B cell (primary cell): ENCODE measurements at regions not wholly inside any gene's neighbourhood (a gene's known extent, or its start where the extent isn't known, plus 50 kb on each side); places are given as distances from the start of the nearest gene placed in this dataset.

Experiments
- ATAC-seq: fragments of 200-7000 bp; cut with Tn5 transposase; one replicate; pipeline ENCODE4 v1.10.0; 2021; ENCODE audit warnings: low read depth, mild to moderate bottlenecking, moderate number of reproducible peaks, moderate library complexity
- CTCF ChIA-PET: fragments of 350-600 bp; sonication (Branson Sonifier 250); formaldehyde crosslinking; loops from one replicate; lab custom pipeline; 2021; ENCODE audit warnings: antibody characterized with exemption, inconsistent platforms; lab: Charles Lee
- POLR2A ChIA-PET: fragments of 350-600 bp; sonication (Branson Sonifier 250); formaldehyde crosslinking; loops from one replicate; lab custom pipeline; 2021; ENCODE audit warnings: antibody characterized with exemption; lab: Charles Lee
- DNase-seq: peaks from one replicate; pipeline ENCODE4 v3.0.0; 2013
- H2AFZ ChIP-seq: 2 replicates; pipeline ENCODE4 v1.6.1; 2012; ENCODE audit warnings: mild to moderate bottlenecking, low read depth, low read length; ENCODE audit not compliant: insufficient read depth, poor library complexity, severe bottlenecking
- H3K27ac ChIP-seq, 2 donors: 1 replicate in 1 of 2; 2 replicates in 1 of 2; pipeline ENCODE4 v1.5.1; 2012 to 2013; ENCODE audit warnings: low read length in 2 of 2, mild to moderate bottlenecking in 2 of 2, moderate library complexity in 1 of 2
- H3K27me3 ChIP-seq, 4 experiments: fragments of 200-600 bp in 1 of 4; sonication (generic) in 1 of 4; replicated peaks in 1 of 4; 1 replicate in 2 of 4; 2 replicates in 2 of 4; pipeline versions ENCODE4 v1.6.1 to v1.7.0; 2013 to 2016; ENCODE audit warnings: low read length in 3 of 4, mild to moderate bottlenecking in 2 of 4, mixed read lengths in 1 of 4, moderate library complexity in 1 of 4; ENCODE audit not compliant: insufficient read depth in 4 of 4, control insufficient read depth in 3 of 4; ENCODE audit errors: control extremely low read depth in 1 of 4
- H3K36me3 ChIP-seq, 2 experiments: replicated peaks in 1 of 2; 1 replicate in 1 of 2; 2 replicates in 1 of 2; pipeline versions ENCODE4 v1.6.1 to v1.7.1; 2013; ENCODE audit warnings: low read length in 1 of 2; ENCODE audit not compliant: insufficient read depth in 2 of 2, control insufficient read depth in 1 of 2; ENCODE audit errors: control extremely low read depth in 1 of 2, extremely low read depth in 1 of 2
- H3K4me1 ChIP-seq, 2 donors: fragments of 200-600 bp in 1 of 2; sonication (generic) in 1 of 2; 1 replicate in 1 of 2; 2 replicates in 1 of 2; pipeline versions ENCODE4 v1.5.1 to v1.6.1; 2013 to 2017; ENCODE audit warnings: low read length in 2 of 2; ENCODE audit not compliant: control insufficient read depth in 2 of 2, insufficient read depth in 2 of 2
- H3K4me2 ChIP-seq: replicated peaks from 2 replicates; pipeline ENCODE3; 2012; ENCODE audit warnings: mild to moderate bottlenecking, low read depth, low read length; ENCODE audit not compliant: poor library complexity, severe bottlenecking
- H3K4me3 ChIP-seq, 5 experiments: fragments of 200-600 bp in 1 of 5; sonication (generic) in 1 of 5; 1 replicate in 3 of 5; 2 replicates in 2 of 5; pipeline versions ENCODE4 v1.5.1 to v1.7.0; 2011 to 2016; ENCODE audit warnings: low read length in 4 of 5, mild to moderate bottlenecking in 4 of 5, low read depth in 2 of 5, control low read depth in 1 of 5, moderate library complexity in 1 of 5; ENCODE audit not compliant: insufficient read depth in 1 of 5; ENCODE audit errors: control extremely low read depth in 1 of 5, extremely low read depth in 1 of 5
- H3K79me2 ChIP-seq: fragments of 200-600 bp; sonication (generic); one replicate; pipeline ENCODE4 v1.6.0; 2016; ENCODE audit warnings: low read length; ENCODE audit not compliant: control insufficient read depth, insufficient read depth
- H3K9ac ChIP-seq: fragments of 200-600 bp; sonication (generic); 2 replicates; pipeline ENCODE4 v1.6.1; 2017; ENCODE audit warnings: mild to moderate bottlenecking, low read length, moderate library complexity
- H3K9me3 ChIP-seq, 3 donors: one replicate each; pipeline versions ENCODE4 v1.6.1 to v1.7.1; 2013; ENCODE audit warnings: low read length in 2 of 3; ENCODE audit not compliant: control insufficient read depth in 2 of 3, insufficient read depth in 1 of 3; ENCODE audit errors: control extremely low read depth in 1 of 3
- H4K20me1 ChIP-seq: 2 replicates; pipeline ENCODE4 v1.6.0; 2012; ENCODE audit warnings: mild to moderate bottlenecking, low read length; ENCODE audit not compliant: insufficient read depth, control insufficient read depth, poor library complexity, severe bottlenecking
- H3K27ac Mint-ChIP-seq: one replicate; pipeline ENCODE4 v1.8.0; 2021; ENCODE audit warnings: mixed read lengths
- H3K27me3 Mint-ChIP-seq: one replicate; pipeline ENCODE4 v1.8.0; 2021; ENCODE audit warnings: mixed read lengths
- H3K4me1 Mint-ChIP-seq: one replicate; pipeline ENCODE4 v1.8.0; 2021; ENCODE audit warnings: mixed read lengths
- H3K4me3 Mint-ChIP-seq: one replicate; pipeline ENCODE4 v1.8.0; 2021; ENCODE audit warnings: mixed read lengths
- H3K9me3 Mint-ChIP-seq: one replicate; pipeline ENCODE4 v1.8.0; 2022; ENCODE audit warnings: mixed read lengths; ENCODE audit not compliant: insufficient read depth
- CTCF ChIP-seq: fragments of 200-600 bp; IDR thresholded peaks from one replicate; pipeline ENCODE4 v1.8.0; 2022; ENCODE audit warnings: antibody characterized with exemption, mild to moderate bottlenecking
- EZH2 ChIP-seq: IDR thresholded peaks from 2 replicates; pipeline ENCODE4 v1.6.1; 2012; ENCODE audit warnings: borderline replicate concordance, low read depth, mild to moderate bottlenecking, moderate library complexity, low read length; ENCODE audit not compliant: insufficient read depth, poor library complexity, severe bottlenecking
- WGBS: methylation state at CpG from one replicate; pipeline ENCODE4 v1.1.5; 2013; ENCODE audit warnings: missing lambda C conversion rate; ENCODE audit not compliant: insufficient coverage; 5-methylcytosine and 5-hydroxymethylcytosine counted together
- intact Hi-C: fragments of 100-400 bp; cut with micrococcal nuclease; formaldehyde crosslinking; loops from one replicate; pipeline ENCODE4 v1.10.0; 2022

DNA sequence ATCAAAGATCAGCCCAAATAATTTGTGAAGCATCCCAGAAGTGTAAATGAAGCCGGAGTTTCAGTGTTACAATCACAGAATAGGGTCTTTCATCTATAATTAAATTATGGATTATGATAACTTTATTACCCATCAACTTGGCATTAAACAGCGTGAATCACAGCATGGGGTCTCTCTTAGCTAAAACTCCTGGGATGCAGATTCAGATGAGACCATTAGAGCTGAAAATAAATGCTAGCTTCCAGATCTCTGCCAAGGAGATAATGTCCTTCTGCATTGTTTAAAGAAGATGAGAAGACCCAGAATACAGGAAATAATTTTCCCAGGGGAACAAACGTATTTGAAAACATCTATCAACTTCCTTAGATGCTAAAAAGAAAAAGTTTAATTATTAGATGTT is 546.0 kb upstream of the PCDH9 start:
- ChIA-PET CTCF (no interaction called here), POLR2A (no interaction called here)
- intact Hi-C loops, result no loop called here
- peaks cover 0 to 8% (median under 1%) of the 10 kb centered on the region in 3 donors for H3K9me3 ChIP-seq
- no peak overlapping the region for H3K4me3 ChIP-seq
- no peaks in the 10 kb centered on the region for H3K27me3 ChIP-seq
- H3K4me1 ChIP-seq, result no peaks in the 10 kb centered on the region
- H3K4me2 ChIP-seq, result no peak overlapping the region
- Mint-ChIP-seq H3K27me3 (no peaks in the 10 kb centered on the region), H3K4me3 (no peak overlapping the region), H3K27ac (no peak overlapping the region), H3K4me1 (no peaks in the 10 kb centered on the region), H3K9me3 (no peaks in the 10 kb centered on the region)
- no peak overlapping the region for H3K9ac ChIP-seq
- no peak overlapping the region for H3K27ac ChIP-seq
- no peak overlapping the region for H2AFZ ChIP-seq
- ATAC-seq, result no peak
- no CpG with 5 or more reads among the region's 3 CpGs for WGBS
- no peaks in the 10 kb centered on the region for H3K79me2 ChIP-seq
- H3K36me3 ChIP-seq, result no peaks in the 10 kb centered on the region
- no peak for DNase-seq
- no peaks in the 10 kb centered on the region for H4K20me1 ChIP-seq
- no peak for TF ChIP-seq EZH2
- TF ChIP-seq CTCF, result no peak

DNA sequence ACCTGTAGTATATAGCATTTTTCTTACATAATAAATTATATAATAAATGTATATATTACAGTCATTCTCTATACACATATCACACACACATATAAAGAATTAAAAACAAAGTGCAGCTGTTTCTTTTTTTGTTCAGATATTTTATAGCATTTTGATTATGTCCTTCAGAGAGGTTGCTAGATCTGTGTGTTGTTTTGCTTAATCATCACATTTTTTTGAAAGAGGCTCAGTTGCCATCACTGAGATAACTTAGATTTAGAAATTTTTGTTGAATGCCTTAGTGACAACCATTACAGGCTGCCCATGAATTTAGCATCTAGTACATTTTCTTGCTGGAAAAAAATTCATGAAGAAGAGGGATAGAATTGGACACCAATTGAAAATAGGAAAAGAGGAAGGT is 545.2 kb upstream of the PCDH9 start:
- Histone ChIP-seq H3K36me3 (no peaks in the 10 kb centered on the region), H3K9me3 (peaks cover 0 to 8% (median 1%) of the 10 kb centered on the region in 3 donors), H3K4me1 (no peaks in the 10 kb centered on the region), H4K20me1 (no peaks in the 10 kb centered on the region), H2AFZ (no peak overlapping the region), H3K27ac (no peak overlapping the region), H3K4me2 (no peak overlapping the region), H3K27me3 (no peaks in the 10 kb centered on the region), H3K9ac (no peak overlapping the region), H3K4me3 (no peak overlapping the region), H3K79me2 (no peaks in the 10 kb centered on the region)
- Mint-ChIP-seq H3K9me3 (no peaks in the 10 kb centered on the region), H3K4me3 (no peak overlapping the region), H3K27me3 (no peaks in the 10 kb centered on the region), H3K4me1 (no peaks in the 10 kb centered on the region), H3K27ac (no peak overlapping the region)
- ChIA-PET POLR2A (no interaction called here), CTCF (no interaction called here)
- DNase-seq (no peak), ATAC-seq (no peak)
- TF ChIP-seq EZH2 (no peak), CTCF (no peak)
- intact Hi-C loops, result no loop called here
